ENCODE measurements at regions not wholly inside any gene's neighbourhood (a gene's known extent, or its start where the extent isn't known, plus 50 kb on each side); places are given as distances from the start of the nearest gene placed in this dataset.
A peak's percentile ranks its signal among the peaks of the same experiment; 100 is the strongest.

- no peak for TF ChIP-seq CTCF (IDR thresholded peaks at IDR 0.05; ENCODE audit: insufficient read depth, low read depth, low read length, missing control alignments)
These were observed 140.1 kb downstream of the ANXA2 start for GRCh38 chr15:60257591-60258159.

GRCh38 chr15:60259469-60259868 lies 138.3 kb downstream of the ANXA2 start:
- DNase-seq (ENCODE audit: low read depth): no peak
- no peak overlapping the region for H3K4me3 ChIP-seq (ENCODE audit: low read depth, low read length)
- TF ChIP-seq CTCF (IDR thresholded peaks at IDR 0.05; ENCODE audit: insufficient read depth, low read depth, low read length, missing control alignments): no peak

More at GRCh38 chr15:60257591-60258159, 140.1 kb downstream of the ANXA2 start:
- no peak for DNase-seq (ENCODE audit: low read depth)
- no peak overlapping the region for H3K4me3 ChIP-seq (ENCODE audit: low read depth, low read length)

- DNase-seq (ENCODE audit: low read depth): no peak
- no peak overlapping the region for H3K4me3 ChIP-seq (ENCODE audit: low read depth, low read length)
- TF ChIP-seq CTCF (IDR thresholded peaks at IDR 0.05; ENCODE audit: insufficient read depth, low read depth, low read length, missing control alignments): no peak
These were observed 133.7 kb downstream of the ANXA2 start for GRCh38 chr15:60264088-60264487.

GRCh38 chr15:60264566-60264965 lies 133.2 kb downstream of the ANXA2 start:
- H3K4me3 ChIP-seq (ENCODE audit: low read depth, low read length): no peak overlapping the region
- no peak for TF ChIP-seq CTCF (IDR thresholded peaks at IDR 0.05; ENCODE audit: insufficient read depth, low read depth, low read length, missing control alignments)
- DNase-seq (ENCODE audit: low read depth): no peak

GRCh38 chr15:60265057-60265456 lies 132.7 kb downstream of the ANXA2 start:
- no peak for DNase-seq (ENCODE audit: low read depth)
- TF ChIP-seq CTCF (IDR thresholded peaks at IDR 0.05; ENCODE audit: insufficient read depth, low read depth, low read length, missing control alignments): no peak
- H3K4me3 ChIP-seq (ENCODE audit: low read depth, low read length): no peak overlapping the region

GRCh38 chr15:60272623-60273022 lies 125.2 kb downstream of the ANXA2 start:
- TF ChIP-seq CTCF (IDR thresholded peaks at IDR 0.05; ENCODE audit: insufficient read depth, low read depth, low read length, missing control alignments): no peak

GRCh38 chr15:60275624-60276023 lies 122.2 kb downstream of the ANXA2 start:
- TF ChIP-seq CTCF (IDR thresholded peaks at IDR 0.05; ENCODE audit: insufficient read depth, low read depth, low read length, missing control alignments): no peak
- H3K4me3 ChIP-seq (ENCODE audit: low read depth, low read length): no peak overlapping the region
- DNase-seq (ENCODE audit: low read depth): no peak

More at GRCh38 chr15:60272623-60273022, 125.2 kb downstream of the ANXA2 start:
- no peak overlapping the region for H3K4me3 ChIP-seq (ENCODE audit: low read depth, low read length)
- peak; percentile 2 for DNase-seq (ENCODE audit: low read depth)
